HepG2 (cell line): ENCODE measurements at regions not wholly inside any gene's neighbourhood (a gene's known extent, or its start where the extent isn't known, plus 50 kb on each side); places are given as distances from the start of the nearest gene placed in this dataset.

Experiments used
- IRX3 ChIP-seq: sonication (generic); formaldehyde crosslinking; IDR thresholded peaks from 2 replicates; pipeline ENCODE4 v1.8.1; 2023; ENCODE audit warnings: mild to moderate bottlenecking, low read depth, missing genetic modification reagents, borderline replicate concordance
- MBD4 ChIP-seq: IDR thresholded peaks from 2 replicates; pipeline ENCODE4 v1.6.1; 2012; ENCODE audit warnings: low read length, inconsistent platforms, borderline replicate concordance
- MTERF4 ChIP-seq: sonication (generic); formaldehyde crosslinking; IDR thresholded peaks from 2 replicates; pipeline ENCODE4 v1.8.0; 2023; ENCODE audit warnings: mild to moderate bottlenecking, missing genetic modification reagents
- POLR2A ChIP-seq, 2 experiments: IDR thresholded peaks; 2 replicates each; pipeline ENCODE4 v1.6.1; 2011; ENCODE audit warnings: low read depth in 2 of 2, low read length in 2 of 2, mild to moderate bottlenecking in 1 of 2, moderate library complexity in 1 of 2; ENCODE audit not compliant: insufficient read depth in 1 of 2
- ZBTB46 ChIP-seq: sonication (generic); formaldehyde crosslinking; IDR thresholded peaks from 2 replicates; pipeline ENCODE4 v1.4.0; 2020; ENCODE audit warnings: mild to moderate bottlenecking, missing genetic modification reagents, borderline replicate concordance
- ZNF24 ChIP-seq: fragments of 450-650 bp; IDR thresholded peaks from 2 replicates; pipeline ENCODE4 v1.6.1; 2017; ENCODE audit warnings: antibody characterized with exemption, mild to moderate bottlenecking
- ZNF253 ChIP-seq: sonication (generic); formaldehyde crosslinking; IDR thresholded peaks from 2 replicates; pipeline ENCODE4 v1.8.0; 2022; ENCODE audit warnings: mild to moderate bottlenecking, missing genetic modification reagents, borderline replicate concordance
- ZNF616 ChIP-seq: sonication (generic); formaldehyde crosslinking; IDR thresholded peaks from 2 replicates; pipeline ENCODE4 v1.5.0; 2020; ENCODE audit warnings: low read depth, mild to moderate bottlenecking, missing genetic modification reagents
- ZNF781 ChIP-seq: sonication (generic); formaldehyde crosslinking; IDR thresholded peaks from 2 replicates; pipeline ENCODE4 v1.5.1; 2020; ENCODE audit warnings: borderline replicate concordance, mild to moderate bottlenecking, missing genetic modification reagents; ENCODE audit errors: not compliant biosample characterization
- TF ChIP-seq, protein P1 (sequence below): sonication (generic); formaldehyde crosslinking; IDR thresholded peaks from 2 replicates; pipeline ENCODE4 v1.8.1; 2023; ENCODE audit warnings: mild to moderate bottlenecking, missing genetic modification reagents
- TF ChIP-seq, protein P2 (sequence below): sonication (generic); formaldehyde crosslinking; IDR thresholded peaks from 2 replicates; pipeline ENCODE4 v1.8.1; 2023; ENCODE audit warnings: mild to moderate bottlenecking, missing genetic modification reagents, borderline replicate concordance
- TF ChIP-seq, protein P3 (sequence below): sonication (generic); formaldehyde crosslinking; IDR thresholded peaks from 2 replicates; pipeline ENCODE4 v1.5.1; 2020; ENCODE audit warnings: mild to moderate bottlenecking, missing genetic modification reagents, borderline replicate concordance

- TF ChIP-seq, protein P1, sequence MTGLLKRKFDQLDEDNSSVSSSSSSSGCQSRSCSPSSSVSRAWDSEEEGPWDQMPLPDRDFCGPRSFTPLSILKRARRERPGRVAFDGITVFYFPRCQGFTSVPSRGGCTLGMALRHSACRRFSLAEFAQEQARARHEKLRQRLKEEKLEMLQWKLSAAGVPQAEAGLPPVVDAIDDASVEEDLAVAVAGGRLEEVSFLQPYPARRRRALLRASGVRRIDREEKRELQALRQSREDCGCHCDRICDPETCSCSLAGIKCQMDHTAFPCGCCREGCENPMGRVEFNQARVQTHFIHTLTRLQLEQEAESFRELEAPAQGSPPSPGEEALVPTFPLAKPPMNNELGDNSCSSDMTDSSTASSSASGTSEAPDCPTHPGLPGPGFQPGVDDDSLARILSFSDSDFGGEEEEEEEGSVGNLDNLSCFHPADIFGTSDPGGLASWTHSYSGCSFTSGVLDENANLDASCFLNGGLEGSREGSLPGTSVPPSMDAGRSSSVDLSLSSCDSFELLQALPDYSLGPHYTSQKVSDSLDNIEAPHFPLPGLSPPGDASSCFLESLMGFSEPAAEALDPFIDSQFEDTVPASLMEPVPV (CRISPR knock-in tag): no peak
- TF ChIP-seq ZNF24 (no peak), POLR2A (IDR thresholded peaks at IDR 0.05; ENCODE audit: insufficient read depth in 1 of 2, low read depth in 2 of 2, low read length in 2 of 2) (no peak), ZBTB46 (no peak), MTERF4 (CRISPR knock-in tag) (no peak), ZNF781 (CRISPR knock-in tag) (no peak), IRX3 (CRISPR knock-in tag) (no peak), ZNF253 (no peak), ZNF616 (CRISPR knock-in tag) (no peak), MBD4 (no peak)
- TF ChIP-seq, protein P2, sequence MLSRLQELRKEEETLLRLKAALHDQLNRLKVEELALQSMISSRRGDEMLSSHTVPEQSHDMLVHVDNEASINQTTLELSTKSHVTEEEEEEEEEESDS (CRISPR knock-in tag): no peak
- TF ChIP-seq, protein P3, sequence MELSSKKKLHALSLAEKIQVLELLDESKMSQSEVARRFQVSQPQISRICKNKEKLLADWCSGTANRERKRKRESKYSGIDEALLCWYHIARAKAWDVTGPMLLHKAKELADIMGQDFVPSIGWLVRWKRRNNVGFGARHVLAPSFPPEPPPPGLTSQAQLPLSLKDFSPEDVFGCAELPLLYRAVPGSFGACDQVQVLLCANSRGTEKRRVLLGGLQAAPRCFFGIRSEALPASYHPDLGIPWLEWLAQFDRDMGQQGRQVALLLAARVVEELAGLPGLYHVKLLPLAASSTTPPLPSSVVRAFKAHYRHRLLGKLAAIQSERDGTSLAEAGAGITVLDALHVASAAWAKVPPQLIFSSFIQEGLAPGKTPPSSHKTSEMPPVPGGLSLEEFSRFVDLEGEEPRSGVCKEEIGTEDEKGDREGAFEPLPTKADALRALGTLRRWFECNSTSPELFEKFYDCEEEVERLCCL: no peak
- TF ChIP-seq, all 625 proteins: peak for 0
These were observed 441.7 kb downstream of the FUT8 start (continued) for GRCh38 chr14:65854215-65854614.
